Upper lobe of left lung (tissue), 4 donors: ENCODE measurements at regions not wholly inside any gene's neighbourhood (a gene's known extent, or its start where the extent isn't known, plus 50 kb on each side); places are given as distances from the start of the nearest gene placed in this dataset.

Experiments used
- POLR2A ChIP-seq, 4 donors: fragments of 450-650 bp; IDR thresholded peaks; one replicate each; pipeline ENCODE4 v1.5.1; 2016 to 2017; ENCODE audit warnings: antibody characterized with exemption in 4 of 4, mild to moderate bottlenecking in 2 of 4
- POLR2AphosphoS5 ChIP-seq, 2 donors: sonication (generic); formaldehyde crosslinking; IDR thresholded peaks; one replicate each; pipeline ENCODE4 v1.5.1; 2017; ENCODE audit warnings: antibody characterized with exemption in 2 of 2

DNA sequence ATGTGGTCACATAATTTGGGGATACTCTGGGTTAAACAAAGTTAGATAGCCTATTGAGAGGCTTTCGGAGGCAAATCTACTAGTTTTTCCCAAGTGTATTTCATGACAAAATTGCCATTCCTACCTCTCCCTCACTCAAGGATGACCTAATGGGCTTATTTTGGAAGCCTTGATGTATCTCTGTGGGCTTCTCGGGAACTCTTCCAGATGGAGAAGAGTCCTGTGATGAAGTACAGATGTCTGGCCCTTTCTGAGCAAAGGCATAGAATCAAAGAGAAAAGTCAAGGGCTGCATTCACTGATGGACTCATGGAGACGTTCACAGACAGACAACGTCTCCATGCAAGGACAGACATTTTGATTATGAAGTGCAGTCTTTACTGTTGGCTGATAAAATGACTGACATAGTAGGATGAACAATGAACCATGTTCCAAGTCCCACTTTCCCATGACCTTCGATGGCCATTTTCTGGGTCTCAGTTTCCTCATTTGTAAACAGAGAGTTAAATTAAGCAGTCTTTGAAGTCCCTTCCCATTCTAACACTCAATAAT lies 347.2 kb upstream of the CD180 start:
- TF ChIP-seq POLR2A (IDR thresholded peaks at IDR 0.05) (no peak), POLR2AphosphoS5 (IDR thresholded peaks at IDR 0.05) (no peak)
